Lung (tissue), 11 donors: ENCODE measurements at regions not wholly inside any gene's neighbourhood (a gene's known extent, or its start where the extent isn't known, plus 50 kb on each side); places are given as distances from the start of the nearest gene placed in this dataset.

Experiments used
- ATAC-seq: fragments of 200-7000 bp; cut with Tn5 transposase; one replicate; pipeline ENCODE4 v1.9.1; 2020; ENCODE audit warnings: moderate number of reproducible peaks; ENCODE audit not compliant: insufficient read depth, low FRiP score
- DNase-seq, 3 donors: peaks; one replicate each; pipeline ENCODE4 v3.0.0-alpha.2; 2013 to 2017
- H3K27ac ChIP-seq, 2 donors: one replicate each; pipeline ENCODE4 v1.5.1; 2013; ENCODE audit warnings: mild to moderate bottlenecking in 2 of 2, moderate library complexity in 2 of 2, control low read depth in 1 of 2, inconsistent platforms in 1 of 2, low read depth in 1 of 2, low read length in 1 of 2
- H3K27me3 ChIP-seq, 3 donors: one replicate each; pipeline ENCODE4 v1.5.1; 2013; ENCODE audit warnings: low read length in 2 of 3; ENCODE audit not compliant: control insufficient read depth in 3 of 3, insufficient read depth in 3 of 3
- H3K36me3 ChIP-seq, 4 donors: one replicate each; pipeline ENCODE4 v1.5.1; 2013; ENCODE audit warnings: low read length in 4 of 4, mild to moderate bottlenecking in 1 of 4, moderate library complexity in 1 of 4; ENCODE audit not compliant: control insufficient read depth in 4 of 4, insufficient read depth in 4 of 4
- H3K4me1 ChIP-seq, 5 donors: one replicate each; pipeline ENCODE4 v1.5.1; 2013; ENCODE audit warnings: low read length in 5 of 5, mild to moderate bottlenecking in 2 of 5, moderate library complexity in 1 of 5; ENCODE audit not compliant: control insufficient read depth in 5 of 5, insufficient read depth in 5 of 5
- H3K4me3 ChIP-seq: one replicate; pipeline ENCODE4 v1.5.1; 2013; ENCODE audit warnings: mild to moderate bottlenecking, control low read depth, moderate library complexity
- H3K9ac ChIP-seq, 2 donors: one replicate each; pipeline ENCODE4 v1.5.1; 2013; ENCODE audit warnings: low read length in 2 of 2, control low read depth in 1 of 2; ENCODE audit not compliant: insufficient read depth in 1 of 2
- H3K9me3 ChIP-seq, 4 donors: one replicate each; pipeline ENCODE4 v1.5.1; 2013; ENCODE audit warnings: low read length in 3 of 4, mild to moderate bottlenecking in 1 of 4, moderate library complexity in 1 of 4; ENCODE audit not compliant: control insufficient read depth in 4 of 4, insufficient read depth in 3 of 4
- WGBS, 2 donors: extraction: QIAGEN DNeasy Blood & Tissue Kit; methylation state at CpG; one replicate each; pipeline ENCODE4 v1.1.7; 2013; 5-methylcytosine and 5-hydroxymethylcytosine counted together
- TF ChIP-seq, protein P1 (sequence below): IDR thresholded peaks from 2 replicates; pipeline ENCODE4 v1.5.1; 2012; ENCODE audit warnings: mild to moderate bottlenecking; ENCODE audit errors: control extremely low read depth, extremely low read depth
- donor health status: control.
- donor health status: control.
- donor health status: Bipolar disorder and iron deficiency.
- donor health status: healthy.
- donor health status: DM: yes; HTN: yes; CAD: no.

DNA sequence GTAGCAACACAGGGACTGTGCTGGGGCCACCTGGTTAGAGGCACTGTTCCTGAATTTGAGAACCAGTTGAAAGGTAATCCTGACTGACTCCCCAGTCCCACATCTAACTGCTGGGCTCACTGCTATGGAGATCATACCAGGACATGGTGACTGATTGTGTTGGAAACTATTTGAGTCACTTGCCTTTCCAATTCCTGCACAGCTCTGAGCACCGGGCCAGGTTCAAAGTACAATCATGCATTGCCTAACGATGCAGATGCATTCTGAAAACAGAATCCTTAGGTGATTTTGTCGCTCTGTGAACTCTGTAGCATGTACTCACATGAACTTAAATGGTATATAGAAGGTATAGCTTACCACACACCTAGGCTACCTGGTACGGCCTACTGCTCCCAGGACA, 215.3 kb downstream of the BMP7 start:
- Histone ChIP-seq H3K4me3 (no peak overlapping the region), H3K4me1 (peaks cover 0 to 2% (median 0%) of the 10 kb centered on the region in 5 donors), H3K36me3 (no peaks in the 10 kb centered on the region), H3K9me3 (no peaks in the 10 kb centered on the region), H3K27ac (no peak overlapping the region), H3K27me3 (peaks cover 0 to under 1% (median 0%) of the 10 kb centered on the region in 3 donors), H3K9ac (no peak overlapping the region)
- 79 to 94% methylated on average over 4 of the region's 4 CpGs for WGBS, 2 donors
- ATAC-seq, result no peak
- TF ChIP-seq, protein P1, sequence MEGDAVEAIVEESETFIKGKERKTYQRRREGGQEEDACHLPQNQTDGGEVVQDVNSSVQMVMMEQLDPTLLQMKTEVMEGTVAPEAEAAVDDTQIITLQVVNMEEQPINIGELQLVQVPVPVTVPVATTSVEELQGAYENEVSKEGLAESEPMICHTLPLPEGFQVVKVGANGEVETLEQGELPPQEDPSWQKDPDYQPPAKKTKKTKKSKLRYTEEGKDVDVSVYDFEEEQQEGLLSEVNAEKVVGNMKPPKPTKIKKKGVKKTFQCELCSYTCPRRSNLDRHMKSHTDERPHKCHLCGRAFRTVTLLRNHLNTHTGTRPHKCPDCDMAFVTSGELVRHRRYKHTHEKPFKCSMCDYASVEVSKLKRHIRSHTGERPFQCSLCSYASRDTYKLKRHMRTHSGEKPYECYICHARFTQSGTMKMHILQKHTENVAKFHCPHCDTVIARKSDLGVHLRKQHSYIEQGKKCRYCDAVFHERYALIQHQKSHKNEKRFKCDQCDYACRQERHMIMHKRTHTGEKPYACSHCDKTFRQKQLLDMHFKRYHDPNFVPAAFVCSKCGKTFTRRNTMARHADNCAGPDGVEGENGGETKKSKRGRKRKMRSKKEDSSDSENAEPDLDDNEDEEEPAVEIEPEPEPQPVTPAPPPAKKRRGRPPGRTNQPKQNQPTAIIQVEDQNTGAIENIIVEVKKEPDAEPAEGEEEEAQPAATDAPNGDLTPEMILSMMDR, result no peak
- no peak for DNase-seq

DNA sequence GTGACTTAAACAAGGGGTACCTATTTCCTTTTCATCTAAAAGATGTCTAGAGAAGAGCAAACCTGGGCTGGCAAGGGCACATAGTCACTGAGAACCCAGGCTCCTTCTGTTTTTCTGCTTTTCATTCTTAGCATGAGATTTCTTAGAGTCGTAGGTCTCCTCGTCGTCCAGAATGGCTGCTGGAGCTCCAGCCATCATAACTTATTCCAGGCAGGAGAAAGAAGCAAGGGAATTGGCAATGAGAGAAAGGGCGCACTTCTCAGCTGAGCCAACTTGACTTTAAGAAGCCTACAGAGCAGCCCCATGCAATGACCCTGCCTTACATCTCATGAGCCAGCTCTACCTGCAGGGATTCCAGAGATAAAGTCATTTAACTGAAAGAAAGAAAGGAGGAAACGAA, 213.4 kb downstream of the BMP7 start:
- ATAC-seq (no peak), DNase-seq (no peak)
- 90% methylated on average over 5 of the region's 5 CpGs for WGBS, 2 donors
- Histone ChIP-seq H3K4me1 (peaks cover 0 to 2% (median 0%) of the 10 kb centered on the region in 5 donors), H3K27me3 (peaks cover 0 to 5% (median 0%) of the 10 kb centered on the region in 3 donors), H3K4me3 (no peak overlapping the region), H3K9ac (no peak overlapping the region), H3K36me3 (no peaks in the 10 kb centered on the region), H3K9me3 (no peaks in the 10 kb centered on the region), H3K27ac (no peak overlapping the region)
- TF ChIP-seq, protein P1, result no peak

DNA sequence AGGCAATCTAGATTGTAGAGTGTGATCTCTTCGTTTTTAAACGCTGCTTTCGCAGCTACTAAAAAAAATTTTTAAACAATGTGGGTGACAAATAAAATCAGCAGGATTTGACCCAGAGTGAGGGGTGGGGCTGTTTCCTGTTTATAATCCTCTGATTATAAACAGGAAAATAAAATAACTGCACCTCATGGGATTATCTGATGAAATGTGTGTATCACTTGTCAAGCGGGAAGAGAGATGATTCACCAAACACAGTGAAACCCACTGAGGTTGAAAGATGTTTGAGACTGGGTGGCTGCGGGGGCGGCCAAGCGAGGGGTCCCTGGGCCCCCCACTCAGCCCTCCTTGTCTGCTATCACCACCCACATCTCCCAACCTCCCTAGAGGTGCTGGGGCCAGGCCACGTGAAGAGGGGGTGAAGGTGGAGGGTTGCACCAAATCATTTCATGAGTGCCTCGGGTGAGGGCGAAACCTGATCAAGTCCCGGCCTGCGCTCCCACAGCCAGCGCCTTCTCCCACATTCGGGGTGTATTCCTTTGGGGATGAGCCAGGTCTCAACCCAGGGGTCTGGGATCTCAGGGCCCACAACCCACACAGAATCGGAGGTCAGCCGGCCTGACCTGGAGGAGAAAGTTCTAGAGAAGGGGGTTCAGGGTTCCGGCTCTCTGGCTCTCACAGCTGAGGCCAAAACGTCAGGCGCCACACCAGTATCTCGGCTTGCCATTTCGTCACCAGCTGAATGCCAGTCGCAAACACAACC, 212.5 kb downstream of the BMP7 start:
- no peaks in the 10 kb centered on the region for H3K36me3 ChIP-seq
- DNase-seq (no peak), ATAC-seq (no peak)
- H3K27me3 ChIP-seq, result peaks cover 0 to 9% (median 0%) of the 10 kb centered on the region in 3 donors
- peaks cover 0 to 2% (median 0%) of the 10 kb centered on the region in 5 donors for H3K4me1 ChIP-seq
- TF ChIP-seq, protein P1, result no peak
- no peak overlapping the region for H3K4me3 ChIP-seq
- 86 to 90% methylated on average over 22 of the region's 22 CpGs for WGBS, 2 donors
- no peak overlapping the region for H3K9ac ChIP-seq
- no peaks in the 10 kb centered on the region for H3K9me3 ChIP-seq
- H3K27ac ChIP-seq, result no peak overlapping the region
